Spleen (tissue), 11 donors: ENCODE measurements at regions not wholly inside any gene's neighbourhood (a gene's known extent, or its start where the extent isn't known, plus 50 kb on each side); places are given as distances from the start of the nearest gene placed in this dataset.

ENCODE experiments used
- DNase-seq: peaks from one replicate; pipeline ENCODE4 v3.0.0-alpha.2; 2020
- H3K27ac ChIP-seq, 8 donors: fragments of 200-600 bp; sonication (generic) in 7 of 8; 1 replicate in 4 of 8; 2 replicates in 4 of 8; pipeline versions ENCODE4 v1.5.0 to v1.8.0; 2016 to 2021; ENCODE audit warnings: inconsistent platforms in 4 of 8, mild to moderate bottlenecking in 4 of 8, moderate library complexity in 1 of 8
- H3K27me3 ChIP-seq, 7 donors: fragments of 200-600 bp; sonication (generic) in 6 of 7; replicated peaks in 1 of 7; 1 replicate in 4 of 7; 2 replicates in 3 of 7; pipeline versions ENCODE4 v1.5.0 to v1.8.0; 2016 to 2021; ENCODE audit warnings: inconsistent platforms in 3 of 7, mild to moderate bottlenecking in 1 of 7
- H3K36me3 ChIP-seq, 6 donors: fragments of 200-600 bp; sonication (generic) in 5 of 6; 1 replicate in 4 of 6; 2 replicates in 2 of 6; pipeline versions ENCODE4 v1.5.0 to v1.8.0; 2016 to 2021; ENCODE audit warnings: inconsistent platforms in 2 of 6
- H3K4me1 ChIP-seq, 6 donors: fragments of 200-600 bp; sonication (generic) in 5 of 6; 1 replicate in 3 of 6; 2 replicates in 3 of 6; pipeline versions ENCODE4 v1.5.0 to v1.8.0; 2016 to 2021; ENCODE audit warnings: inconsistent platforms in 3 of 6
- H3K4me3 ChIP-seq, 8 donors: fragments of 200-600 bp; sonication (generic) in 7 of 8; 1 replicate in 4 of 8; 2 replicates in 4 of 8; pipeline versions ENCODE4 v1.5.0 to v1.8.0; 2016 to 2021; ENCODE audit warnings: inconsistent platforms in 4 of 8, mild to moderate bottlenecking in 4 of 8, moderate library complexity in 2 of 8
- H3K9me3 ChIP-seq, 8 donors: fragments of 200-600 bp; sonication (generic) in 7 of 8; 1 replicate in 4 of 8; 2 replicates in 4 of 8; pipeline versions ENCODE4 v1.5.0 to v1.8.0; 2016 to 2021; ENCODE audit warnings: inconsistent platforms in 4 of 8
- POLR2A ChIP-seq, 3 donors: fragments of 450-650 bp; IDR thresholded peaks; one replicate each; pipeline ENCODE4 v1.5.1; 2017; ENCODE audit warnings: antibody characterized with exemption in 3 of 3, mild to moderate bottlenecking in 1 of 3
- POLR2AphosphoS5 ChIP-seq, 3 donors: sonication (generic); formaldehyde crosslinking; IDR thresholded peaks; one replicate each; pipeline ENCODE4 v1.5.1; 2017; ENCODE audit warnings: antibody characterized with exemption in 3 of 3
- WGBS, 5 donors: extraction: QIAGEN DNeasy Blood & Tissue Kit in 3 of 5; methylation state at CpG; one replicate each; pipeline versions ENCODE4 v1.1.5 to v1.1.7; 2013 to 2018; 5-methylcytosine and 5-hydroxymethylcytosine counted together
- intact Hi-C: fragments of 100-400 bp; cut with DNase I; formaldehyde crosslinking; loops from one replicate; pipeline ENCODE4 v1.15.0; 2023; ENCODE audit warnings: low total_unique reads
- TF ChIP-seq, protein P1 (sequence below), 11 experiments: fragments of 200-600 bp in 7 of 11; fragments of 450-650 bp in 4 of 11; sonication (generic) in 4 of 11; IDR thresholded peaks in 8 of 11; conservative IDR thresholded peaks in 3 of 11; 1 replicate in 7 of 11; 2 replicates in 4 of 11; pipeline versions ENCODE4 v1.4.0 to v1.8.0; 2016 to 2021; ENCODE audit warnings: antibody characterized with exemption in 11 of 11, inconsistent platforms in 4 of 11, mild to moderate bottlenecking in 1 of 11
- donor health status: healthy with polysubstance abuse.
- donor health status: DM: no; HTN: no; CAD: no; lungs with moderate emphysema.
- donor health status: DM: no; HTN: no; CAD: no.
- donor health status: Bipolar disorder and iron deficiency.
- donor health status: healthy.
- donor health status: DM: no; HTN: no; CAD: no.
- donor health status: DM: yes; HTN: yes; CAD: no.

GRCh38 chr2:145543856-145544255 is 1023.9 kb upstream of the ZEB2 start:
- intact Hi-C loops: no loop called here
- Histone ChIP-seq H3K4me3 (no peak overlapping the region), H3K36me3 (no peaks in the 10 kb centered on the region), H3K27ac (no peak overlapping the region), H3K4me1 (no peaks in the 10 kb centered on the region), H3K9me3 (no peaks in the 10 kb centered on the region), H3K27me3 (no peaks in the 10 kb centered on the region)
- TF ChIP-seq, protein P1, sequence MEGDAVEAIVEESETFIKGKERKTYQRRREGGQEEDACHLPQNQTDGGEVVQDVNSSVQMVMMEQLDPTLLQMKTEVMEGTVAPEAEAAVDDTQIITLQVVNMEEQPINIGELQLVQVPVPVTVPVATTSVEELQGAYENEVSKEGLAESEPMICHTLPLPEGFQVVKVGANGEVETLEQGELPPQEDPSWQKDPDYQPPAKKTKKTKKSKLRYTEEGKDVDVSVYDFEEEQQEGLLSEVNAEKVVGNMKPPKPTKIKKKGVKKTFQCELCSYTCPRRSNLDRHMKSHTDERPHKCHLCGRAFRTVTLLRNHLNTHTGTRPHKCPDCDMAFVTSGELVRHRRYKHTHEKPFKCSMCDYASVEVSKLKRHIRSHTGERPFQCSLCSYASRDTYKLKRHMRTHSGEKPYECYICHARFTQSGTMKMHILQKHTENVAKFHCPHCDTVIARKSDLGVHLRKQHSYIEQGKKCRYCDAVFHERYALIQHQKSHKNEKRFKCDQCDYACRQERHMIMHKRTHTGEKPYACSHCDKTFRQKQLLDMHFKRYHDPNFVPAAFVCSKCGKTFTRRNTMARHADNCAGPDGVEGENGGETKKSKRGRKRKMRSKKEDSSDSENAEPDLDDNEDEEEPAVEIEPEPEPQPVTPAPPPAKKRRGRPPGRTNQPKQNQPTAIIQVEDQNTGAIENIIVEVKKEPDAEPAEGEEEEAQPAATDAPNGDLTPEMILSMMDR (IDR thresholded peaks at IDR 0.05 in 8 of 11, conservative IDR thresholded peaks at IDR 0.05 in 3 of 11): no peak
- TF ChIP-seq POLR2A (IDR thresholded peaks at IDR 0.05): no peak
- no peak for TF ChIP-seq POLR2AphosphoS5 (IDR thresholded peaks at IDR 0.05)
- DNase-seq: no peak
- WGBS, 5 donors: 62 to 69% (median 67%) methylated on average over 5 of the region's 5 CpGs

DNA sequence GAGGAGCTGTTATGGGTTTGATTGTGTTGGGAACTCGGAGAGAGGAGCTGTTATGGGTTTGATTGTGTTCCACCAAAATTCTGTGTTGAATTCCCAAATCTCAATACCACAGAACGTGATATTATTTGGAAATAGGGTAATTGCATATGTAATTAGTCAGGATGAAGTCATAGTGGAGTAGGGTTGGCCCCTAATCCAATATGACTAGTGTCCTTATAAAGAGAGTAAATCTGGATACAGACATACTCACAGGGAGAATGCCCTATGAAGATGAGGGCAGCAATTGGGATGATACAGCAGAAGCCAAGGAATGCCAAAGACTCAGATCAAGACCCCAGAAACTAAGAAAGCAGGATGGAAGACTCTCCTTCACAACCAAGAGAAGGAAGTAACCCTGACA is 1023.2 kb upstream of the ZEB2 start:
- H3K4me1 ChIP-seq: no peaks in the 10 kb centered on the region
- DNase-seq: no peak
- no peaks in the 10 kb centered on the region for H3K9me3 ChIP-seq
- no peak overlapping the region for H3K27ac ChIP-seq
- 81 to 93% (median 84%) methylated on average over 2 of the region's 2 CpGs for WGBS, 5 donors
- intact Hi-C loops: no loop called here
- no peaks in the 10 kb centered on the region for H3K36me3 ChIP-seq
- TF ChIP-seq, protein P1 (IDR thresholded peaks at IDR 0.05 in 8 of 11, conservative IDR thresholded peaks at IDR 0.05 in 3 of 11): no peak
- no peak for TF ChIP-seq POLR2AphosphoS5 (IDR thresholded peaks at IDR 0.05)
- no peak for TF ChIP-seq POLR2A (IDR thresholded peaks at IDR 0.05)
- no peaks in the 10 kb centered on the region for H3K27me3 ChIP-seq
- H3K4me3 ChIP-seq: no peak overlapping the region

- H3K27me3 ChIP-seq: no peaks in the 10 kb centered on the region
- H3K4me3 ChIP-seq: no peak overlapping the region
- intact Hi-C loops: no loop called here
- WGBS, 5 donors: 95 to 100% (median 97%) methylated on average over 2 of the region's 2 CpGs
- H3K9me3 ChIP-seq: no peaks in the 10 kb centered on the region
- TF ChIP-seq, protein P1 (IDR thresholded peaks at IDR 0.05 in 8 of 11, conservative IDR thresholded peaks at IDR 0.05 in 3 of 11): no peak
- no peak for TF ChIP-seq POLR2AphosphoS5 (IDR thresholded peaks at IDR 0.05)
- no peak for TF ChIP-seq POLR2A (IDR thresholded peaks at IDR 0.05)
- H3K4me1 ChIP-seq: no peaks in the 10 kb centered on the region
- no peak for DNase-seq
- no peaks in the 10 kb centered on the region for H3K36me3 ChIP-seq
- no peak overlapping the region for H3K27ac ChIP-seq
Observed at GRCh38 chr2:145541028-145541427, 1021.1 kb upstream of the ZEB2 start.

GRCh38 chr2:145538661-145539350 is 1018.9 kb upstream of the ZEB2 start:
- Histone ChIP-seq H3K4me1 (no peaks in the 10 kb centered on the region), H3K9me3 (no peaks in the 10 kb centered on the region), H3K36me3 (no peaks in the 10 kb centered on the region), H3K27ac (no peak overlapping the region), H3K4me3 (no peak overlapping the region), H3K27me3 (no peaks in the 10 kb centered on the region)
- WGBS, 5 donors: 79 to 91% (median 81%) methylated on average over 5 of the region's 5 CpGs
- intact Hi-C loops: no loop called here
- TF ChIP-seq, protein P1 (IDR thresholded peaks at IDR 0.05 in 8 of 11, conservative IDR thresholded peaks at IDR 0.05 in 3 of 11): no peak
- TF ChIP-seq POLR2AphosphoS5 (IDR thresholded peaks at IDR 0.05): no peak
- TF ChIP-seq POLR2A (IDR thresholded peaks at IDR 0.05): no peak
- no peak for DNase-seq
